GM12892 (cell line): ENCODE measurements at regions not wholly inside any gene's neighbourhood (a gene's known extent, or its start where the extent isn't known, plus 50 kb on each side); places are given as distances from the start of the nearest gene placed in this dataset.

ENCODE experiments used
- POLR2A ChIP-seq: IDR thresholded peaks from 2 replicates; pipeline ENCODE4 v1.6.1; 2011; ENCODE audit warnings: low read depth, low read length, control low read depth
- POLR2AphosphoS5 ChIP-seq: IDR thresholded peaks from 2 replicates; pipeline ENCODE4 v1.6.1; 2011; ENCODE audit warnings: low read depth, low read length, control low read depth
- TAF1 ChIP-seq: IDR thresholded peaks from 2 replicates; pipeline ENCODE4 v1.6.1; 2011; ENCODE audit warnings: low read depth, mild to moderate bottlenecking, control low read depth, low read length, borderline replicate concordance

- TF ChIP-seq POLR2A (no peak), TAF1 (no peak), POLR2AphosphoS5 (no peak)
Measured at GRCh38 chr4:130478406-130478805, 1382.5 kb downstream of the C4orf33 start.
